ENCODE measurements at regions not wholly inside any gene's neighbourhood (a gene's known extent, or its start where the extent isn't known, plus 50 kb on each side); places are given as distances from the start of the nearest gene placed in this dataset.

GRCh38 chr21:15627011-15627410 lies 102.8 kb upstream of the USP25 start (continued):
- no peak for TF ChIP-seq JDP2 (CRISPR knock-in tag; IDR thresholded peaks at IDR 0.05; ENCODE audit: borderline replicate concordance)
- no peak for TF ChIP-seq ZNF260 (CRISPR knock-in tag; IDR thresholded peaks at IDR 0.05; ENCODE audit: borderline replicate concordance, low read depth)
- no peak for TF ChIP-seq MAF1 (CRISPR knock-in tag; IDR thresholded peaks at IDR 0.05; ENCODE audit: borderline replicate concordance)
- TF ChIP-seq ZNF44 (CRISPR knock-in tag; IDR thresholded peaks at IDR 0.05), result no peak
- no peak for TF ChIP-seq ZNF224 (CRISPR knock-in tag; IDR thresholded peaks at IDR 0.05)
- TF ChIP-seq ZFAT (CRISPR knock-in tag; conservative IDR thresholded peaks at IDR 0.05), result no peak
- no peak for TF ChIP-seq HCFC1 (IDR thresholded peaks at IDR 0.05; ENCODE audit: low read depth, low read length)

- WGBS (ENCODE audit: low lambda C conversion rate), result 5% methylated on average over 7 of the region's 7 CpGs
- ChIA-PET POLR2A (no interaction called here), CTCF (ENCODE audit: low intra/inter-chr PET ratio, low total read pairs) (no interaction called here)
These were observed 102.0 kb upstream of the USP25 start for GRCh38 chr21:15627823-15628222.

More at GRCh38 chr21:15627823-15628222, 102.0 kb upstream of the USP25 start:
- Histone ChIP-seq H3K4me1 (ENCODE audit: insufficient read depth, low read length) (no peaks in the 10 kb centered on the region), H3K4me3 (replicated peaks in 1 of 3; ENCODE audit: insufficient read depth in 1 of 3, low read depth in 2 of 3, low read length in 3 of 3) (no peak overlapping the region), H4K20me1 (ENCODE audit: insufficient read depth, low read length) (no peaks in the 10 kb centered on the region), H3K36me3 (replicated peaks in 1 of 2; ENCODE audit: control insufficient read depth in 1 of 2, insufficient read depth in 2 of 2, low read length in 2 of 2) (no peaks in the 10 kb centered on the region), H3K9me3 (ENCODE audit: low read length) (no peaks in the 10 kb centered on the region), H3K4me2 (ENCODE audit: low read depth, low read length) (peak overlapping the region; percentile 6; the same call in 1 of the 2 replicates), H3K27ac (ENCODE audit: extremely low read length, insufficient read depth, low read length) (no peak overlapping the region), H3K79me2 (ENCODE audit: insufficient read depth, low read length) (no peaks in the 10 kb centered on the region), H2AFZ (ENCODE audit: low read length) (no peak overlapping the region), H3K9ac (ENCODE audit: insufficient read depth, low read depth, low read length) (no peak overlapping the region), H3K27me3 (ENCODE audit: control insufficient read depth in 1 of 2, insufficient read depth in 2 of 2, low read length in 2 of 2) (no peaks in the 10 kb centered on the region)
- ATAC-seq, result no peak
- FAIRE-seq, result no peak
- BruUV-seq (replicated peaks), result no TSS peak
- no peak for DNase-seq (ENCODE audit: low spot score)
- in situ Hi-C loops (cut with HindIII; ENCODE audit: extremely low pct_ligation_motif_present, low pct_unique_long_range_greater_than_20kb) (no loop called here), intact Hi-C loops (cut with micrococcal nuclease; ENCODE audit: unreplicated experiment) (loop anchor here (10.0 kb wide), 1 partner anchor 527 kb away; no protein-coding TSS in a partner anchor)
- TF ChIP-seq, protein P1, sequence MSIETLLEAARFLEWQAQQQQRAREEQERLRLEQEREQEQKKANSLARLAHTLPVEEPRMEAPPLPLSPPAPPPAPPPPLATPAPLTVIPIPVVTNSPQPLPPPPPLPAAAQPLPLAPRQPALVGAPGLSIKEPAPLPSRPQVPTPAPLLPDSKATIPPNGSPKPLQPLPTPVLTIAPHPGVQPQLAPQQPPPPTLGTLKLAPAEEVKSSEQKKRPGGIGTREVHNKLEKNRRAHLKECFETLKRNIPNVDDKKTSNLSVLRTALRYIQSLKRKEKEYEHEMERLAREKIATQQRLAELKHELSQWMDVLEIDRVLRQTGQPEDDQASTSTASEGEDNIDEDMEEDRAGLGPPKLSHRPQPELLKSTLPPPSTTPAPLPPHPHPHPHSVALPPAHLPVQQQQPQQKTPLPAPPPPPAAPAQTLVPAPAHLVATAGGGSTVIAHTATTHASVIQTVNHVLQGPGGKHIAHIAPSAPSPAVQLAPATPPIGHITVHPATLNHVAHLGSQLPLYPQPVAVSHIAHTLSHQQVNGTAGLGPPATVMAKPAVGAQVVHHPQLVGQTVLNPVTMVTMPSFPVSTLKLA (IDR thresholded peaks at IDR 0.05), result 0 out of 2 replicates have a peak, but pooled peaks have one; percentile 39
- TF ChIP-seq, protein P2, sequence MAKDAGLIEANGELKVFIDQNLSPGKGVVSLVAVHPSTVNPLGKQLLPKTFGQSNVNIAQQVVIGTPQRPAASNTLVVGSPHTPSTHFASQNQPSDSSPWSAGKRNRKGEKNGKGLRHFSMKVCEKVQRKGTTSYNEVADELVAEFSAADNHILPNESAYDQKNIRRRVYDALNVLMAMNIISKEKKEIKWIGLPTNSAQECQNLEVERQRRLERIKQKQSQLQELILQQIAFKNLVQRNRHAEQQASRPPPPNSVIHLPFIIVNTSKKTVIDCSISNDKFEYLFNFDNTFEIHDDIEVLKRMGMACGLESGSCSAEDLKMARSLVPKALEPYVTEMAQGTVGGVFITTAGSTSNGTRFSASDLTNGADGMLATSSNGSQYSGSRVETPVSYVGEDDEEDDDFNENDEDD (CRISPR knock-in tag; IDR thresholded peaks at IDR 0.05; ENCODE audit: borderline replicate concordance), result no peak
